DOHH2 (cell line): ENCODE measurements at regions not wholly inside any gene's neighbourhood (a gene's known extent, or its start where the extent isn't known, plus 50 kb on each side); places are given as distances from the start of the nearest gene placed in this dataset.

ENCODE experiments used
- H3F3A ChIP-seq: fragments of 200-600 bp; sonication (generic), shearing (Covaris generic); 2 replicates; pipeline ENCODE4 v1.6.0; 2016; ENCODE audit warnings: antibody characterized with exemption, mild to moderate bottlenecking; ENCODE audit not compliant: control insufficient read depth, insufficient read depth
- H3K27ac ChIP-seq: fragments of 200-600 bp; sonication (generic); 2 replicates; pipeline ENCODE4 v1.5.1; 2014; ENCODE audit warnings: low read depth, mild to moderate bottlenecking, low read length, moderate library complexity
- H3K27me3 ChIP-seq: fragments of 200-600 bp; sonication (generic); 2 replicates; pipeline ENCODE4 v1.6.1; 2014; ENCODE audit warnings: mild to moderate bottlenecking, low read length, mixed read lengths; ENCODE audit not compliant: control insufficient read depth
- H3K36me3 ChIP-seq: fragments of 200-600 bp; sonication (generic); 2 replicates; pipeline ENCODE4 v1.6.1; 2014; ENCODE audit warnings: mild to moderate bottlenecking, low read length, moderate library complexity, mixed read lengths; ENCODE audit not compliant: control insufficient read depth
- H3K4me1 ChIP-seq: fragments of 200-600 bp; sonication (generic); 2 replicates; pipeline ENCODE4 v1.6.1; 2014; ENCODE audit warnings: mild to moderate bottlenecking, low read length, mixed read lengths; ENCODE audit not compliant: control insufficient read depth
- H3K4me2 ChIP-seq: fragments of 200-600 bp; sonication (generic); 2 replicates; pipeline ENCODE4 v1.6.0; 2014; ENCODE audit warnings: mild to moderate bottlenecking, low read length, moderate library complexity
- H3K4me3 ChIP-seq: fragments of 200-600 bp; sonication (generic); 2 replicates; pipeline ENCODE4 v1.5.1; 2014; ENCODE audit warnings: mild to moderate bottlenecking, low read length, mixed read lengths
- H3K79me2 ChIP-seq: fragments of 200-600 bp; sonication (generic); 2 replicates; pipeline ENCODE4 v1.6.1; 2014; ENCODE audit warnings: mild to moderate bottlenecking, low read length, mixed read lengths; ENCODE audit not compliant: control insufficient read depth
- H3K9me2 ChIP-seq: fragments of 200-600 bp; sonication (generic); replicated peaks from 2 replicates; pipeline ENCODE4 v1.6.1; 2014; ENCODE audit warnings: mild to moderate bottlenecking, low read length, mixed read lengths; ENCODE audit not compliant: control insufficient read depth
- H3K9me3 ChIP-seq: fragments of 200-600 bp; sonication (generic); 2 replicates; pipeline ENCODE4 v1.6.1; 2014; ENCODE audit warnings: antibody characterized with exemption, low read length, mixed read lengths; ENCODE audit not compliant: control insufficient read depth, insufficient read depth
- H4K20me1 ChIP-seq: fragments of 200-600 bp; sonication (generic); 2 replicates; pipeline ENCODE4 v1.6.0; 2014; ENCODE audit warnings: low read depth, mild to moderate bottlenecking, antibody characterized with exemption, low read length, moderate library complexity; ENCODE audit not compliant: control insufficient read depth, insufficient read depth
- CTCF ChIP-seq: fragments of 200-600 bp; sonication (generic); IDR thresholded peaks from one replicate; pipeline ENCODE4 v1.5.1; 2014; ENCODE audit warnings: antibody characterized with exemption, mild to moderate bottlenecking, low read depth, low read length; ENCODE audit not compliant: poor library complexity, severe bottlenecking
- EZH2phosphoT487 ChIP-seq: fragments of 200-600 bp; sonication (generic); IDR thresholded peaks from 2 replicates; pipeline ENCODE4 v1.6.1; 2017; ENCODE audit warnings: borderline replicate concordance, mild to moderate bottlenecking, antibody characterized with exemption, low read length, moderate library complexity, mixed read lengths

- H3K27ac ChIP-seq, result no peak overlapping the region
- no peaks in the 10 kb centered on the region for H3K27me3 ChIP-seq
- H3K36me3 ChIP-seq, result no peaks in the 10 kb centered on the region
- H3K79me2 ChIP-seq, result no peaks in the 10 kb centered on the region
- no peak for TF ChIP-seq CTCF
- TF ChIP-seq EZH2phosphoT487, result no peak
- no peaks in the 10 kb centered on the region for H4K20me1 ChIP-seq
- H3K4me1 ChIP-seq, result no peaks in the 10 kb centered on the region
- H3K9me3 ChIP-seq, result no peaks in the 10 kb centered on the region
- H3K4me3 ChIP-seq, result no peak overlapping the region
- H3F3A ChIP-seq, result no peaks in the 10 kb centered on the region
- H3K4me2 ChIP-seq, result no peak overlapping the region
- no peaks in the 10 kb centered on the region for H3K9me2 ChIP-seq
Measured at GRCh38 chr7:41476460-41476803, 226.5 kb downstream of the INHBA start.

- Histone ChIP-seq H3K4me2 (no peak overlapping the region), H3K4me1 (no peaks in the 10 kb centered on the region), H3K79me2 (no peaks in the 10 kb centered on the region), H3K27me3 (no peaks in the 10 kb centered on the region), H3K9me2 (no peaks in the 10 kb centered on the region), H3K36me3 (no peaks in the 10 kb centered on the region), H3K4me3 (no peak overlapping the region), H4K20me1 (no peaks in the 10 kb centered on the region), H3F3A (no peaks in the 10 kb centered on the region), H3K27ac (no peak overlapping the region), H3K9me3 (no peaks in the 10 kb centered on the region)
- TF ChIP-seq CTCF, result no peak
- no peak for TF ChIP-seq EZH2phosphoT487
Measured at GRCh38 chr7:41475801-41476459, 227.0 kb downstream of the INHBA start.

GRCh38 chr7:41472427-41473125 lies 230.3 kb downstream of the INHBA start:
- no peak overlapping the region for H3K27ac ChIP-seq
- no peaks in the 10 kb centered on the region for H3K4me1 ChIP-seq
- H3K27me3 ChIP-seq, result no peaks in the 10 kb centered on the region
- no peaks in the 10 kb centered on the region for H3K9me3 ChIP-seq
- no peak for TF ChIP-seq EZH2phosphoT487
- TF ChIP-seq CTCF, result no peak
- H3K4me3 ChIP-seq, result no peak overlapping the region
- no peaks in the 10 kb centered on the region for H3F3A ChIP-seq
- no peak overlapping the region for H3K4me2 ChIP-seq
- no peaks in the 10 kb centered on the region for H3K79me2 ChIP-seq
- no peaks in the 10 kb centered on the region for H3K36me3 ChIP-seq
- no peaks in the 10 kb centered on the region for H4K20me1 ChIP-seq
- no peaks in the 10 kb centered on the region for H3K9me2 ChIP-seq
